ENCODE measurements at regions not wholly inside any gene's neighbourhood (a gene's known extent, or its start where the extent isn't known, plus 50 kb on each side); places are given as distances from the start of the nearest gene placed in this dataset.

DNA sequence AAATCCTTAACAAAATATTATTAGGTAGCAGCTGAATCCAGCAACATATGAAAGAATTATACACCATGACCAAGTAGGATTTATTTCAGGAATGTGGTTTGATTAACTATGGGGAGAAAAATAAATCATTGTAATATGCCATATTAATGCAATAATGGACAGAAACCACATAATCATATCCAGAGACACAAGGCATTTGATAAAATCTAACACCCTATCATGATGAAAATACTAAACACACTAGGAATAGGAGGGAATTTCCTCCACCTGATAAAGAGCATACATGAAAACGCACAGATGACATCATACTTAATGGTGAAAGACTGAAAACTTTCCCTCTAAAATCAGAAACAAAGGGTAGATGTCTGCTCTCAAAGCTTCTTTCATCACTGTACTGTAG is 238.9 kb downstream of the PHLDA1 start:
- TF ChIP-seq, protein P1, sequence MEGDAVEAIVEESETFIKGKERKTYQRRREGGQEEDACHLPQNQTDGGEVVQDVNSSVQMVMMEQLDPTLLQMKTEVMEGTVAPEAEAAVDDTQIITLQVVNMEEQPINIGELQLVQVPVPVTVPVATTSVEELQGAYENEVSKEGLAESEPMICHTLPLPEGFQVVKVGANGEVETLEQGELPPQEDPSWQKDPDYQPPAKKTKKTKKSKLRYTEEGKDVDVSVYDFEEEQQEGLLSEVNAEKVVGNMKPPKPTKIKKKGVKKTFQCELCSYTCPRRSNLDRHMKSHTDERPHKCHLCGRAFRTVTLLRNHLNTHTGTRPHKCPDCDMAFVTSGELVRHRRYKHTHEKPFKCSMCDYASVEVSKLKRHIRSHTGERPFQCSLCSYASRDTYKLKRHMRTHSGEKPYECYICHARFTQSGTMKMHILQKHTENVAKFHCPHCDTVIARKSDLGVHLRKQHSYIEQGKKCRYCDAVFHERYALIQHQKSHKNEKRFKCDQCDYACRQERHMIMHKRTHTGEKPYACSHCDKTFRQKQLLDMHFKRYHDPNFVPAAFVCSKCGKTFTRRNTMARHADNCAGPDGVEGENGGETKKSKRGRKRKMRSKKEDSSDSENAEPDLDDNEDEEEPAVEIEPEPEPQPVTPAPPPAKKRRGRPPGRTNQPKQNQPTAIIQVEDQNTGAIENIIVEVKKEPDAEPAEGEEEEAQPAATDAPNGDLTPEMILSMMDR (IDR thresholded peaks at IDR 0.05) = no peak
- TF ChIP-seq, protein P2, sequence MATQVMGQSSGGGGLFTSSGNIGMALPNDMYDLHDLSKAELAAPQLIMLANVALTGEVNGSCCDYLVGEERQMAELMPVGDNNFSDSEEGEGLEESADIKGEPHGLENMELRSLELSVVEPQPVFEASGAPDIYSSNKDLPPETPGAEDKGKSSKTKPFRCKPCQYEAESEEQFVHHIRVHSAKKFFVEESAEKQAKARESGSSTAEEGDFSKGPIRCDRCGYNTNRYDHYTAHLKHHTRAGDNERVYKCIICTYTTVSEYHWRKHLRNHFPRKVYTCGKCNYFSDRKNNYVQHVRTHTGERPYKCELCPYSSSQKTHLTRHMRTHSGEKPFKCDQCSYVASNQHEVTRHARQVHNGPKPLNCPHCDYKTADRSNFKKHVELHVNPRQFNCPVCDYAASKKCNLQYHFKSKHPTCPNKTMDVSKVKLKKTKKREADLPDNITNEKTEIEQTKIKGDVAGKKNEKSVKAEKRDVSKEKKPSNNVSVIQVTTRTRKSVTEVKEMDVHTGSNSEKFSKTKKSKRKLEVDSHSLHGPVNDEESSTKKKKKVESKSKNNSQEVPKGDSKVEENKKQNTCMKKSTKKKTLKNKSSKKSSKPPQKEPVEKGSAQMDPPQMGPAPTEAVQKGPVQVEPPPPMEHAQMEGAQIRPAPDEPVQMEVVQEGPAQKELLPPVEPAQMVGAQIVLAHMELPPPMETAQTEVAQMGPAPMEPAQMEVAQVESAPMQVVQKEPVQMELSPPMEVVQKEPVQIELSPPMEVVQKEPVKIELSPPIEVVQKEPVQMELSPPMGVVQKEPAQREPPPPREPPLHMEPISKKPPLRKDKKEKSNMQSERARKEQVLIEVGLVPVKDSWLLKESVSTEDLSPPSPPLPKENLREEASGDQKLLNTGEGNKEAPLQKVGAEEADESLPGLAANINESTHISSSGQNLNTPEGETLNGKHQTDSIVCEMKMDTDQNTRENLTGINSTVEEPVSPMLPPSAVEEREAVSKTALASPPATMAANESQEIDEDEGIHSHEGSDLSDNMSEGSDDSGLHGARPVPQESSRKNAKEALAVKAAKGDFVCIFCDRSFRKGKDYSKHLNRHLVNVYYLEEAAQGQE (IDR thresholded peaks at IDR 0.05) = no peak
- TF ChIP-seq HOXB5 (CRISPR knock-in tag; IDR thresholded peaks at IDR 0.05) (no peak), POLR2A (IDR thresholded peaks at IDR 0.05; ENCODE audit: low read length) (no peak), MYC (IDR thresholded peaks at IDR 0.05; ENCODE audit: borderline replicate concordance, low read length) (no peak), BHLHE40 (IDR thresholded peaks at IDR 0.05; ENCODE audit: low read depth, low read length) (no peak), SMC3 (IDR thresholded peaks at IDR 0.05) (no peak), ZFP36 (IDR thresholded peaks at IDR 0.05; ENCODE audit: borderline replicate concordance, partially characterized antibody) (no peak), NFE2L2 (conservative IDR thresholded peaks at IDR 0.05; ENCODE audit: low read length) (no peak), RAD21 (conservative IDR thresholded peaks at IDR 0.05 in 1 of 2, IDR thresholded peaks at IDR 0.05 in 1 of 2) (no peak), EP300 (IDR thresholded peaks at IDR 0.05) (no peak)
- TF ChIP-seq, protein P3, sequence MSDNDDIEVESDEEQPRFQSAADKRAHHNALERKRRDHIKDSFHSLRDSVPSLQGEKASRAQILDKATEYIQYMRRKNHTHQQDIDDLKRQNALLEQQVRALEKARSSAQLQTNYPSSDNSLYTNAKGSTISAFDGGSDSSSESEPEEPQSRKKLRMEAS (IDR thresholded peaks at IDR 0.05) = no peak
- TF ChIP-seq, protein P4, sequence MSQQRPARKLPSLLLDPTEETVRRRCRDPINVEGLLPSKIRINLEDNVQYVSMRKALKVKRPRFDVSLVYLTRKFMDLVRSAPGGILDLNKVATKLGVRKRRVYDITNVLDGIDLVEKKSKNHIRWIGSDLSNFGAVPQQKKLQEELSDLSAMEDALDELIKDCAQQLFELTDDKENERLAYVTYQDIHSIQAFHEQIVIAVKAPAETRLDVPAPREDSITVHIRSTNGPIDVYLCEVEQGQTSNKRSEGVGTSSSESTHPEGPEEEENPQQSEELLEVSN (IDR thresholded peaks at IDR 0.05; ENCODE audit: borderline replicate concordance, low read depth) = no peak
